ENCODE measurements at regions not wholly inside any gene's neighbourhood (a gene's known extent, or its start where the extent isn't known, plus 50 kb on each side); places are given as distances from the start of the nearest gene placed in this dataset.

- Histone ChIP-seq H3K9me3 (ENCODE audit: control insufficient read depth, insufficient read depth, low read length) (no peaks in the 10 kb centered on the region), H3K4me1 (ENCODE audit: control insufficient read depth, insufficient read depth, low read length) (no peaks in the 10 kb centered on the region), H3K27me3 (ENCODE audit: control insufficient read depth, insufficient read depth, low read length) (no peaks in the 10 kb centered on the region), H3K4me3 (ENCODE audit: low read depth, low read length) (no peak overlapping the region), H3K9ac (ENCODE audit: low read depth, low read length) (no peak overlapping the region), H3K27ac (ENCODE audit: low read depth, low read length) (no peak overlapping the region), H3K36me3 (ENCODE audit: control insufficient read depth, insufficient read depth, low read length) (no peaks in the 10 kb centered on the region)
These were observed 263.4 kb upstream of the PITX2 start for GRCh38 chr4:110886270-110886669.

- Histone ChIP-seq H3K27me3 (ENCODE audit: control insufficient read depth, insufficient read depth, low read length) (no peaks in the 10 kb centered on the region), H3K9me3 (ENCODE audit: control insufficient read depth, insufficient read depth, low read length) (no peaks in the 10 kb centered on the region), H3K4me3 (ENCODE audit: low read depth, low read length) (no peak overlapping the region), H3K9ac (ENCODE audit: low read depth, low read length) (no peak overlapping the region), H3K27ac (ENCODE audit: low read depth, low read length) (no peak overlapping the region), H3K36me3 (ENCODE audit: control insufficient read depth, insufficient read depth, low read length) (no peaks in the 10 kb centered on the region), H3K4me1 (ENCODE audit: control insufficient read depth, insufficient read depth, low read length) (no peaks in the 10 kb centered on the region)
These were observed 264.0 kb upstream of the PITX2 start for GRCh38 chr4:110886856-110887255.

GRCh38 chr4:110897784-110898183 is 274.9 kb upstream of the PITX2 start:
- Histone ChIP-seq H3K9ac (ENCODE audit: low read depth, low read length) (no peak overlapping the region), H3K4me1 (ENCODE audit: control insufficient read depth, insufficient read depth, low read length) (peaks cover 18% of the 10 kb centered on the region), H3K9me3 (ENCODE audit: control insufficient read depth, insufficient read depth, low read length) (no peaks in the 10 kb centered on the region), H3K36me3 (ENCODE audit: control insufficient read depth, insufficient read depth, low read length) (no peaks in the 10 kb centered on the region), H3K27ac (ENCODE audit: low read depth, low read length) (no peak overlapping the region), H3K27me3 (ENCODE audit: control insufficient read depth, insufficient read depth, low read length) (no peaks in the 10 kb centered on the region), H3K4me3 (ENCODE audit: low read depth, low read length) (no peak overlapping the region)

- no peaks in the 10 kb centered on the region for H3K27me3 ChIP-seq (ENCODE audit: control insufficient read depth, insufficient read depth, low read length)
- no peak overlapping the region for H3K4me3 ChIP-seq (ENCODE audit: low read depth, low read length)
- no peak overlapping the region for H3K9ac ChIP-seq (ENCODE audit: low read depth, low read length)
- H3K36me3 ChIP-seq (ENCODE audit: control insufficient read depth, insufficient read depth, low read length), result no peaks in the 10 kb centered on the region
- H3K9me3 ChIP-seq (ENCODE audit: control insufficient read depth, insufficient read depth, low read length), result no peaks in the 10 kb centered on the region
- no peak overlapping the region for H3K27ac ChIP-seq (ENCODE audit: low read depth, low read length)
- peaks cover 18% of the 10 kb centered on the region for H3K4me1 ChIP-seq (ENCODE audit: control insufficient read depth, insufficient read depth, low read length)
These were observed 275.4 kb upstream of the PITX2 start for GRCh38 chr4:110898290-110898689.

GRCh38 chr4:110900213-110900769 is 277.4 kb upstream of the PITX2 start:
- no peaks in the 10 kb centered on the region for H3K9me3 ChIP-seq (ENCODE audit: control insufficient read depth, insufficient read depth, low read length)
- peaks cover 18% of the 10 kb centered on the region for H3K4me1 ChIP-seq (ENCODE audit: control insufficient read depth, insufficient read depth, low read length)
- H3K27ac ChIP-seq (ENCODE audit: low read depth, low read length), result no peak overlapping the region
- no peaks in the 10 kb centered on the region for H3K27me3 ChIP-seq (ENCODE audit: control insufficient read depth, insufficient read depth, low read length)
- H3K4me3 ChIP-seq (ENCODE audit: low read depth, low read length), result no peak overlapping the region
- no peaks in the 10 kb centered on the region for H3K36me3 ChIP-seq (ENCODE audit: control insufficient read depth, insufficient read depth, low read length)
- H3K9ac ChIP-seq (ENCODE audit: low read depth, low read length), result no peak overlapping the region

GRCh38 chr4:110902500-110902899 is 279.6 kb upstream of the PITX2 start:
- no peaks in the 10 kb centered on the region for H3K9me3 ChIP-seq (ENCODE audit: control insufficient read depth, insufficient read depth, low read length)
- H3K4me1 ChIP-seq (ENCODE audit: control insufficient read depth, insufficient read depth, low read length), result peaks cover 18% of the 10 kb centered on the region
- H3K4me3 ChIP-seq (ENCODE audit: low read depth, low read length), result no peak overlapping the region
- no peak overlapping the region for H3K9ac ChIP-seq (ENCODE audit: low read depth, low read length)
- no peak overlapping the region for H3K27ac ChIP-seq (ENCODE audit: low read depth, low read length)
- no peaks in the 10 kb centered on the region for H3K36me3 ChIP-seq (ENCODE audit: control insufficient read depth, insufficient read depth, low read length)
- H3K27me3 ChIP-seq (ENCODE audit: control insufficient read depth, insufficient read depth, low read length), result no peaks in the 10 kb centered on the region

GRCh38 chr4:110904435-110905065 is 281.7 kb upstream of the PITX2 start:
- Histone ChIP-seq H3K27ac (ENCODE audit: low read depth, low read length) (no peak overlapping the region), H3K36me3 (ENCODE audit: control insufficient read depth, insufficient read depth, low read length) (no peaks in the 10 kb centered on the region), H3K4me3 (ENCODE audit: low read depth, low read length) (no peak overlapping the region), H3K9ac (ENCODE audit: low read depth, low read length) (no peak overlapping the region), H3K4me1 (ENCODE audit: control insufficient read depth, insufficient read depth, low read length) (peaks cover 8% of the 10 kb centered on the region), H3K27me3 (ENCODE audit: control insufficient read depth, insufficient read depth, low read length) (no peaks in the 10 kb centered on the region), H3K9me3 (ENCODE audit: control insufficient read depth, insufficient read depth, low read length) (no peaks in the 10 kb centered on the region)

- H3K27ac ChIP-seq (ENCODE audit: low read depth, low read length), result no peak overlapping the region
- H3K4me3 ChIP-seq (ENCODE audit: low read depth, low read length), result no peak overlapping the region
- peaks cover 5% of the 10 kb centered on the region for H3K4me1 ChIP-seq (ENCODE audit: control insufficient read depth, insufficient read depth, low read length)
- H3K9ac ChIP-seq (ENCODE audit: low read depth, low read length), result no peak overlapping the region
- no peaks in the 10 kb centered on the region for H3K27me3 ChIP-seq (ENCODE audit: control insufficient read depth, insufficient read depth, low read length)
- H3K9me3 ChIP-seq (ENCODE audit: control insufficient read depth, insufficient read depth, low read length), result no peaks in the 10 kb centered on the region
- H3K36me3 ChIP-seq (ENCODE audit: control insufficient read depth, insufficient read depth, low read length), result no peaks in the 10 kb centered on the region
These were observed 282.5 kb upstream of the PITX2 start for GRCh38 chr4:110905367-110905766.

- H3K27ac ChIP-seq (ENCODE audit: low read depth, low read length), result no peak overlapping the region
- H3K27me3 ChIP-seq (ENCODE audit: control insufficient read depth, insufficient read depth, low read length), result no peaks in the 10 kb centered on the region
- no peak overlapping the region for H3K4me3 ChIP-seq (ENCODE audit: low read depth, low read length)
- no peak overlapping the region for H3K9ac ChIP-seq (ENCODE audit: low read depth, low read length)
- H3K4me1 ChIP-seq (ENCODE audit: control insufficient read depth, insufficient read depth, low read length), result no peaks in the 10 kb centered on the region
- H3K9me3 ChIP-seq (ENCODE audit: control insufficient read depth, insufficient read depth, low read length), result no peaks in the 10 kb centered on the region
- no peaks in the 10 kb centered on the region for H3K36me3 ChIP-seq (ENCODE audit: control insufficient read depth, insufficient read depth, low read length)
These were observed 285.0 kb upstream of the PITX2 start for GRCh38 chr4:110907801-110908313.

- Histone ChIP-seq H3K36me3 (ENCODE audit: control insufficient read depth, insufficient read depth, low read length) (no peaks in the 10 kb centered on the region), H3K27ac (ENCODE audit: low read depth, low read length) (no peak overlapping the region), H3K27me3 (ENCODE audit: control insufficient read depth, insufficient read depth, low read length) (no peaks in the 10 kb centered on the region), H3K9me3 (ENCODE audit: control insufficient read depth, insufficient read depth, low read length) (no peaks in the 10 kb centered on the region), H3K4me3 (ENCODE audit: low read depth, low read length) (no peak overlapping the region), H3K4me1 (ENCODE audit: control insufficient read depth, insufficient read depth, low read length) (no peaks in the 10 kb centered on the region), H3K9ac (ENCODE audit: low read depth, low read length) (no peak overlapping the region)
These were observed 291.9 kb upstream of the PITX2 start for GRCh38 chr4:110914791-110915190.

- no peaks in the 10 kb centered on the region for H3K9me3 ChIP-seq (ENCODE audit: control insufficient read depth, insufficient read depth, low read length)
- H3K4me1 ChIP-seq (ENCODE audit: control insufficient read depth, insufficient read depth, low read length), result no peaks in the 10 kb centered on the region
- no peak overlapping the region for H3K4me3 ChIP-seq (ENCODE audit: low read depth, low read length)
- H3K27ac ChIP-seq (ENCODE audit: low read depth, low read length), result no peak overlapping the region
- no peaks in the 10 kb centered on the region for H3K27me3 ChIP-seq (ENCODE audit: control insufficient read depth, insufficient read depth, low read length)
- H3K9ac ChIP-seq (ENCODE audit: low read depth, low read length), result no peak overlapping the region
- H3K36me3 ChIP-seq (ENCODE audit: control insufficient read depth, insufficient read depth, low read length), result no peaks in the 10 kb centered on the region
These were observed 292.4 kb upstream of the PITX2 start for GRCh38 chr4:110915301-110915700.

All from HUES48 (cell line).